ENCODE measurements at regions not wholly inside any gene's neighbourhood (a gene's known extent, or its start where the extent isn't known, plus 50 kb on each side); places are given as distances from the start of the nearest gene placed in this dataset.

DNA sequence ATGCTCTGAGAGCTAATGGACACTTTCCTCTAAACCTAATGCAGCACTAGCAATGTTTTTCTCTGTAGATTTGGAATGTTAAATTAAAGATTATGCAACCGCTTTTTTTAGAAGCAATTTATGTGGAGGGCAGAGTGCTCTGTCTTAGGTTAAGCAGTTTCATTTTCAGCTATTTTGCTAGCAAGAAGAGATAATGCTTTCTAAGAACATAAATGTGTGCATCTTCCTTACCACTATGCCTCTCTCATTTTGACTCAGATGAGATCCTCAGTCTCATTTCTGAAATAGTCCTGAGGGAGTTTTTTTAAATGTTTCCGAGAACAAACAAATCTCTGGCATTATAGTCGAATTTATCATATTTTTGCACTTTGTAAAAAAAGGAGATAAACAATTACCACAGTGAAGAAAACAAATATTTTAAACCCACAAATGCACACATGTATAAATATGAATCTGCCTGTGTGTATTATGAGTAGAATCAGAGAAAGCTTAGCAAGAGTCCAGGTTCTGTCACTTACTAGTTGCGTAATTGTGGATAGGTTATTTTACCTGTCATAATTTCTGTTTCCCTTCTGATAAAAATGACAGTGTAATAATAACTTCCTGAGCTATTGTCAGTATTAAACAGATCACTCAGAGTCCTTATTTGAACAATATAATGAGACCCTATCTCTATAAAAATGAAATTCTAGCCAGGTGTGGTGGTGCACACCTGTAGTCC, 207.7 kb upstream of the CRIM1 start:
- ATAC-seq: no peak
- no peaks in the 10 kb centered on the region for H3K36me3 ChIP-seq (ENCODE audit: low read depth, low read length)
- CTCF ChIA-PET: no interaction called here
- H3K9me2 ChIP-seq (replicated peaks; ENCODE audit: low read length): no peaks in the 10 kb centered on the region
- no peak overlapping the region for H2AFZ ChIP-seq (ENCODE audit: low read length)
- peaks cover 63% of the 10 kb centered on the region for H3K27me3 ChIP-seq (ENCODE audit: low read length)
- H3K4me2 ChIP-seq (ENCODE audit: low read length): 0 out of 2 replicates have a peak overlapping the region, but pooled peaks have one; percentile 2
- no peak overlapping the region for H3K27ac ChIP-seq (ENCODE audit: low read length)
- H3K4me1 ChIP-seq (ENCODE audit: insufficient read depth, low read length): no peaks in the 10 kb centered on the region
- no peak overlapping the region for H3K9ac ChIP-seq (ENCODE audit: low read length)
- H4K20me1 ChIP-seq (ENCODE audit: low read length): no peaks in the 10 kb centered on the region
- H3K79me2 ChIP-seq (ENCODE audit: low read length): no peaks in the 10 kb centered on the region
- POLR2A ChIA-PET (ENCODE audit: unreplicated experiment): no interaction called here
- TF ChIP-seq EZH2 (IDR thresholded peaks at IDR 0.05; ENCODE audit: low read length, unreplicated experiment) (no peak), EZH2phosphoT487 (IDR thresholded peaks at IDR 0.05; ENCODE audit: borderline replicate concordance, low read length) (no peak)
- TF ChIP-seq, protein P1, sequence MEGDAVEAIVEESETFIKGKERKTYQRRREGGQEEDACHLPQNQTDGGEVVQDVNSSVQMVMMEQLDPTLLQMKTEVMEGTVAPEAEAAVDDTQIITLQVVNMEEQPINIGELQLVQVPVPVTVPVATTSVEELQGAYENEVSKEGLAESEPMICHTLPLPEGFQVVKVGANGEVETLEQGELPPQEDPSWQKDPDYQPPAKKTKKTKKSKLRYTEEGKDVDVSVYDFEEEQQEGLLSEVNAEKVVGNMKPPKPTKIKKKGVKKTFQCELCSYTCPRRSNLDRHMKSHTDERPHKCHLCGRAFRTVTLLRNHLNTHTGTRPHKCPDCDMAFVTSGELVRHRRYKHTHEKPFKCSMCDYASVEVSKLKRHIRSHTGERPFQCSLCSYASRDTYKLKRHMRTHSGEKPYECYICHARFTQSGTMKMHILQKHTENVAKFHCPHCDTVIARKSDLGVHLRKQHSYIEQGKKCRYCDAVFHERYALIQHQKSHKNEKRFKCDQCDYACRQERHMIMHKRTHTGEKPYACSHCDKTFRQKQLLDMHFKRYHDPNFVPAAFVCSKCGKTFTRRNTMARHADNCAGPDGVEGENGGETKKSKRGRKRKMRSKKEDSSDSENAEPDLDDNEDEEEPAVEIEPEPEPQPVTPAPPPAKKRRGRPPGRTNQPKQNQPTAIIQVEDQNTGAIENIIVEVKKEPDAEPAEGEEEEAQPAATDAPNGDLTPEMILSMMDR (conservative IDR thresholded peaks at IDR 0.05; ENCODE audit: low read depth, low read length): no peak
- H3K9me3 ChIP-seq (ENCODE audit: low read length): no peaks in the 10 kb centered on the region
- no peak for DNase-seq
- H3F3A ChIP-seq (ENCODE audit: low read length, unreplicated experiment): no peaks in the 10 kb centered on the region
- intact Hi-C loops (cut with micrococcal nuclease): no loop called here
- no TSS peak for BruUV-seq (replicated peaks)
- H3K4me3 ChIP-seq (ENCODE audit: low read length): no peak overlapping the region

DNA sequence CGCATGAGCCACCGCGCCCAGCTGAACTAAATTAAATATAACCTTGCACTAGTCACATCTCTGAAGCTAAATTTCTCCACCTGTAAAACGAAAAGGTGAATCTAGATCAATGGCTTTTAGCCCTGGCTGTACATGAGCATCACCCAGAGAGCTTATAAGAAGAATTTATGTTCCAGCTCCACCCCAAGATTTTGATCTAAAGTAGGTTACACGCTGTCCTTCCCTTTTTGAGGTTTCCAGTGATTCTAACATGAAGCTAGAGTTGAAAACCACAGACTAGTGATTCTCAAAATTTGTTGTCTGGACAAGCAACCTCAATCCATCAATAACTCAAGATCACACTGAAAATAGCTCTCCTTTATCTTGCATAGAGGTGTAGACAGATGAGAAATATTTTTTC, 208.8 kb upstream of the CRIM1 start:
- Histone ChIP-seq H3K79me2 (ENCODE audit: low read length) (no peaks in the 10 kb centered on the region), H3K27ac (ENCODE audit: low read length) (no peak overlapping the region), H3K9me2 (replicated peaks; ENCODE audit: low read length) (no peaks in the 10 kb centered on the region), H3K9me3 (ENCODE audit: low read length) (no peaks in the 10 kb centered on the region), H3K9ac (ENCODE audit: low read length) (no peak overlapping the region), H3K27me3 (ENCODE audit: low read length) (peaks cover 60% of the 10 kb centered on the region), H3K36me3 (ENCODE audit: low read depth, low read length) (no peaks in the 10 kb centered on the region), H3K4me2 (ENCODE audit: low read length) (no peak overlapping the region), H3F3A (ENCODE audit: low read length, unreplicated experiment) (no peaks in the 10 kb centered on the region), H4K20me1 (ENCODE audit: low read length) (no peaks in the 10 kb centered on the region), H3K4me3 (ENCODE audit: low read length) (no peak overlapping the region), H2AFZ (ENCODE audit: low read length) (no peak overlapping the region), H3K4me1 (ENCODE audit: insufficient read depth, low read length) (no peaks in the 10 kb centered on the region)
- intact Hi-C loops (cut with micrococcal nuclease): no loop called here
- ChIA-PET POLR2A (ENCODE audit: unreplicated experiment) (no interaction called here), CTCF (no interaction called here)
- TF ChIP-seq, protein P1 (conservative IDR thresholded peaks at IDR 0.05; ENCODE audit: low read depth, low read length): no peak
- no peak for TF ChIP-seq EZH2phosphoT487 (IDR thresholded peaks at IDR 0.05; ENCODE audit: borderline replicate concordance, low read length)
- TF ChIP-seq EZH2 (IDR thresholded peaks at IDR 0.05; ENCODE audit: low read length, unreplicated experiment): no peak
- no peak for ATAC-seq
- no TSS peak for BruUV-seq (replicated peaks)
- DNase-seq: no peak

DNA sequence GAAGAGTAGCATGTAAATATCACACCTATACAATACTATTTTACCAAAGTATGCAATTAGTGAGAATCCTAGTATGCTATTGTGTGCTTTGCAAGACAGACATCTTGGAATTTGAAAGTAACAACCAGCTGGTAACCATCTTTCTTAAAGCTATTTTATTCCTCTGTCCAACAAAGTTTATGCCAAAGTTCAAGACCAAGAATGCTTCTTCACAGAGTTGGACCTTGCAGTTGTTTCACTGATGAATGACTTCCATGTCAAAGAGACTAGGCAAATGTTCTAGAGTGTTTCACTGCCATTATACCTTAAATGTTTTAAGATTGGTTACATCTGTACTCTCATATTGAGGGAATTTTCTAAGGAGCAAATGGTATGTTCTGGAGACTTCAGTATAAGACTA, 215.2 kb upstream of the CRIM1 start:
- no peaks in the 10 kb centered on the region for H3K4me1 ChIP-seq (ENCODE audit: insufficient read depth, low read length)
- no peak overlapping the region for H3K4me3 ChIP-seq (ENCODE audit: low read length)
- DNase-seq: no peak
- H3F3A ChIP-seq (ENCODE audit: low read length, unreplicated experiment): no peaks in the 10 kb centered on the region
- H3K27me3 ChIP-seq (ENCODE audit: low read length): peaks cover 33% of the 10 kb centered on the region; the same call in 1 of the 2 replicates
- intact Hi-C loops (cut with micrococcal nuclease): no loop called here
- no peaks in the 10 kb centered on the region for H3K9me3 ChIP-seq (ENCODE audit: low read length)
- no peaks in the 10 kb centered on the region for H4K20me1 ChIP-seq (ENCODE audit: low read length)
- BruUV-seq (replicated peaks): no TSS peak
- H3K27ac ChIP-seq (ENCODE audit: low read length): no peak overlapping the region
- CTCF ChIA-PET: no interaction called here
- H3K9me2 ChIP-seq (replicated peaks; ENCODE audit: low read length): no peaks in the 10 kb centered on the region
- POLR2A ChIA-PET (ENCODE audit: unreplicated experiment): no interaction called here
- no peak overlapping the region for H3K9ac ChIP-seq (ENCODE audit: low read length)
- TF ChIP-seq, protein P1 (conservative IDR thresholded peaks at IDR 0.05; ENCODE audit: low read depth, low read length): no peak
- TF ChIP-seq EZH2phosphoT487 (IDR thresholded peaks at IDR 0.05; ENCODE audit: borderline replicate concordance, low read length) (no peak), EZH2 (IDR thresholded peaks at IDR 0.05; ENCODE audit: low read length, unreplicated experiment) (no peak)
- no peaks in the 10 kb centered on the region for H3K36me3 ChIP-seq (ENCODE audit: low read depth, low read length)
- H3K4me2 ChIP-seq (ENCODE audit: low read length): no peak overlapping the region
- H3K79me2 ChIP-seq (ENCODE audit: low read length): no peaks in the 10 kb centered on the region
- H2AFZ ChIP-seq (ENCODE audit: low read length): no peak overlapping the region
- ATAC-seq: no peak
